ENCODE measurements at regions not wholly inside any gene's neighbourhood (a gene's known extent, or its start where the extent isn't known, plus 50 kb on each side); places are given as distances from the start of the nearest gene placed in this dataset.
A peak's percentile ranks its signal among the peaks of the same experiment; 100 is the strongest.

GRCh38 chr6:1554141-1554475 is 55.6 kb upstream of the FOXC1 start:
- Histone ChIP-seq H3K36me3 (ENCODE audit: insufficient read depth, low read length) (no peaks in the 10 kb centered on the region), H3K4me1 (ENCODE audit: insufficient read depth, low read length) (peaks cover 15% of the 10 kb centered on the region), H3K9me3 (ENCODE audit: control insufficient read depth in 1 of 2, insufficient read depth in 1 of 2, low read length in 2 of 2) (peaks cover 0 to 8% of the 10 kb centered on the region in 2 experiments), H3K4me3 (ENCODE audit: low read length) (peak overlapping the region; percentile 72), H3K27me3 (ENCODE audit: control insufficient read depth in 1 of 2, insufficient read depth in 2 of 2, low read length in 2 of 2) (no peaks in the 10 kb centered on the region), H3K27ac (ENCODE audit: low read depth in 1 of 2, low read length in 2 of 2) (no peak overlapping the region)
- peaks cover 10% of the 10 kb centered on the region for H3K36me3 Mint-ChIP-seq (ENCODE audit: low read depth)
- no peaks in the 10 kb centered on the region for H3K27me3 Mint-ChIP-seq
- H3K27ac Mint-ChIP-seq = peak overlapping the region; percentile 78
- DNase-seq (peak in 1 of 14 experiments; percentile 27), ATAC-seq (ENCODE audit: poor library complexity) (peak; percentile 21)
- H3K4me3 Mint-ChIP-seq = peak overlapping the region; percentile 80
- H3K9me3 Mint-ChIP-seq = no peaks in the 10 kb centered on the region
- peaks cover 43% of the 10 kb centered on the region for H3K4me1 Mint-ChIP-seq (ENCODE audit: low read depth)
- CTCF ChIA-PET = interaction anchor here (1.2 kb wide), 1 partner anchor 30 kb away, joined by 11 read pairs; no protein-coding TSS in a partner anchor
- intact Hi-C loops (cut with DNase I, micrococcal nuclease) = no loop called here
- POLR2A ChIA-PET = interaction anchor here (1.4 to 6.2 kb wide), 5 partner anchors 17 to 28 kb away, joined by 4 to 93 read pairs (median 6); no protein-coding TSS in a partner anchor
- TF ChIP-seq CTCF (IDR thresholded peaks at IDR 0.05) = no peak

- peak; percentile 81 for TF ChIP-seq CTCF (IDR thresholded peaks at IDR 0.05)
These were observed 55.0 kb upstream of the FOXC1 start for GRCh38 chr6:1554476-1555310.

GRCh38 chr6:1558388-1558787 is 51.3 kb upstream of the FOXC1 start:
- DNase-seq (no peak), ATAC-seq (ENCODE audit: poor library complexity) (no peak)

More at GRCh38 chr6:1554476-1555310, 55.0 kb upstream of the FOXC1 start:
- H3K4me3 Mint-ChIP-seq = peak overlapping the region; percentile 80
- H3K27ac Mint-ChIP-seq = peak overlapping the region; percentile 78
- peaks cover 15% of the 10 kb centered on the region for H3K4me1 ChIP-seq (ENCODE audit: insufficient read depth, low read length)
- no peaks in the 10 kb centered on the region for H3K27me3 ChIP-seq (ENCODE audit: control insufficient read depth in 1 of 2, insufficient read depth in 2 of 2, low read length in 2 of 2)
- peaks cover 43% of the 10 kb centered on the region for H3K4me1 Mint-ChIP-seq (ENCODE audit: low read depth)
- H3K9me3 Mint-ChIP-seq = no peaks in the 10 kb centered on the region
- intact Hi-C loops (cut with DNase I, micrococcal nuclease) = loop anchor here (1.0 kb wide), 1 partner anchor 30 kb away; no protein-coding TSS in a partner anchor
- peak overlapping the region in 1 of 2 donors; percentile 25 for H3K27ac ChIP-seq (ENCODE audit: low read depth in 1 of 2, low read length in 2 of 2)
- H3K9me3 ChIP-seq (ENCODE audit: control insufficient read depth in 1 of 2, insufficient read depth in 1 of 2, low read length in 2 of 2) = peaks cover 0 to 8% of the 10 kb centered on the region in 2 experiments
- H3K36me3 Mint-ChIP-seq (ENCODE audit: low read depth) = peaks cover 6% of the 10 kb centered on the region
- H3K36me3 ChIP-seq (ENCODE audit: insufficient read depth, low read length) = no peaks in the 10 kb centered on the region
- no peaks in the 10 kb centered on the region for H3K27me3 Mint-ChIP-seq
- peak overlapping the region; percentile 72 for H3K4me3 ChIP-seq (ENCODE audit: low read length)
- peak; percentile 88 for ATAC-seq (ENCODE audit: poor library complexity)
- ChIA-PET CTCF (interaction anchor here (0.6 to 1.2 kb wide), 3 partner anchors 23 to 1661 kb away, joined by 3 to 11 read pairs (median 5); no protein-coding TSS in a partner anchor), POLR2A (interaction anchor here (0.9 to 6.2 kb wide), 7 partner anchors 8 to 29 kb away, joined by 3 to 93 read pairs (median 6); no protein-coding TSS in a partner anchor)
- peak; percentile 41 to 86 (median 60) for DNase-seq

More at GRCh38 chr6:1558388-1558787, 51.3 kb upstream of the FOXC1 start:
- H3K27ac Mint-ChIP-seq = no peak overlapping the region
- H3K4me1 ChIP-seq (ENCODE audit: insufficient read depth, low read length) = peaks cover 10% of the 10 kb centered on the region
- no peak overlapping the region for H3K4me3 Mint-ChIP-seq
- POLR2A ChIA-PET = interaction anchor here (1.2 kb wide), 1 partner anchor 35 kb away, joined by 4 read pairs; no protein-coding TSS in a partner anchor
- no peaks in the 10 kb centered on the region for H3K36me3 Mint-ChIP-seq (ENCODE audit: low read depth)
- intact Hi-C loops (cut with DNase I, micrococcal nuclease) = no loop called here
- H3K36me3 ChIP-seq (ENCODE audit: insufficient read depth, low read length) = no peaks in the 10 kb centered on the region
- H3K9me3 Mint-ChIP-seq = no peaks in the 10 kb centered on the region
- H3K27me3 Mint-ChIP-seq = no peaks in the 10 kb centered on the region
- peaks cover 0 to 3% of the 10 kb centered on the region in 2 experiments for H3K27me3 ChIP-seq (ENCODE audit: control insufficient read depth in 1 of 2, insufficient read depth in 2 of 2, low read length in 2 of 2)
- peaks cover 0 to 3% of the 10 kb centered on the region in 2 experiments for H3K9me3 ChIP-seq (ENCODE audit: control insufficient read depth in 1 of 2, insufficient read depth in 1 of 2, low read length in 2 of 2)
- TF ChIP-seq CTCF (IDR thresholded peaks at IDR 0.05) = no peak
- no peak overlapping the region for H3K4me3 ChIP-seq (ENCODE audit: low read length)
- peaks cover 20% of the 10 kb centered on the region for H3K4me1 Mint-ChIP-seq (ENCODE audit: low read depth)
- CTCF ChIA-PET = no interaction called here
- H3K27ac ChIP-seq (ENCODE audit: low read depth in 1 of 2, low read length in 2 of 2) = no peak overlapping the region

Data from CD4-positive, alpha-beta T cell (primary cell).